Activated naive CD4-positive, alpha-beta T cell treated with anti-CD3 and anti-CD28 coated beads for 36 hours (primary cell): ENCODE measurements at regions not wholly inside any gene's neighbourhood (a gene's known extent, or its start where the extent isn't known, plus 50 kb on each side); places are given as distances from the start of the nearest gene placed in this dataset.

Source experiments
- CTCF ChIA-PET: fragments of 350-600 bp; sonication (Branson Sonifier 250); formaldehyde crosslinking; loops from one replicate; lab custom pipeline; 2021; ENCODE audit warnings: antibody characterized with exemption; lab: Charles Lee
- DNase-seq: peaks from one replicate; pipeline ENCODE4 v3.0.0-alpha.2; 2020
- H3K27ac Mint-ChIP-seq: one replicate; pipeline ENCODE4 v1.8.0; 2021; ENCODE audit warnings: mild to moderate bottlenecking, mixed read lengths
- H3K27me3 Mint-ChIP-seq: one replicate; pipeline ENCODE4 v1.8.0; 2021; ENCODE audit warnings: low read depth, mixed read lengths
- H3K36me3 Mint-ChIP-seq: one replicate; pipeline ENCODE4 v1.8.0; 2021; ENCODE audit warnings: low read depth, mixed read lengths
- H3K4me1 Mint-ChIP-seq: one replicate; pipeline ENCODE4 v1.8.0; 2021; ENCODE audit warnings: low read depth, mixed read lengths
- H3K4me3 Mint-ChIP-seq: one replicate; pipeline ENCODE4 v1.8.0; 2021; ENCODE audit warnings: mild to moderate bottlenecking, moderate library complexity, mixed read lengths
- H3K9me3 Mint-ChIP-seq: one replicate; pipeline ENCODE4 v1.8.0; 2021; ENCODE audit warnings: mixed read lengths
- intact Hi-C: fragments of 100-400 bp; cut with micrococcal nuclease; formaldehyde crosslinking; loops from one replicate; pipeline ENCODE4 v1.15.1; 2023

GRCh38 chr14:86510491-86510890 lies 980.5 kb downstream of the FLRT2 start:
- H3K4me3 Mint-ChIP-seq, result no peak overlapping the region
- no peaks in the 10 kb centered on the region for H3K27me3 Mint-ChIP-seq
- intact Hi-C loops, result no loop called here
- H3K9me3 Mint-ChIP-seq, result peaks cover 2% of the 10 kb centered on the region
- DNase-seq, result no peak
- CTCF ChIA-PET, result no interaction called here
- H3K36me3 Mint-ChIP-seq, result no peaks in the 10 kb centered on the region
- H3K27ac Mint-ChIP-seq, result no peak overlapping the region
- H3K4me1 Mint-ChIP-seq, result no peaks in the 10 kb centered on the region

GRCh38 chr14:86505808-86506207 lies 975.9 kb downstream of the FLRT2 start:
- CTCF ChIA-PET, result no interaction called here
- H3K27ac Mint-ChIP-seq, result no peak overlapping the region

GRCh38 chr14:86501611-86502010 lies 971.7 kb downstream of the FLRT2 start:
- DNase-seq, result no peak
- Mint-ChIP-seq H3K4me3 (no peak overlapping the region), H3K36me3 (no peaks in the 10 kb centered on the region), H3K27ac (no peak overlapping the region), H3K27me3 (no peaks in the 10 kb centered on the region), H3K9me3 (peaks cover 2% of the 10 kb centered on the region), H3K4me1 (peaks cover 3% of the 10 kb centered on the region)
- CTCF ChIA-PET, result no interaction called here
- intact Hi-C loops, result no loop called here

More at GRCh38 chr14:86505808-86506207, 975.9 kb downstream of the FLRT2 start:
- Mint-ChIP-seq H3K36me3 (no peaks in the 10 kb centered on the region), H3K9me3 (peaks cover 3% of the 10 kb centered on the region), H3K27me3 (no peaks in the 10 kb centered on the region), H3K4me3 (no peak overlapping the region), H3K4me1 (peaks cover 3% of the 10 kb centered on the region)
- intact Hi-C loops, result no loop called here
- no peak for DNase-seq

- DNase-seq, result no peak
- Mint-ChIP-seq H3K4me3 (no peak overlapping the region), H3K27me3 (no peaks in the 10 kb centered on the region), H3K27ac (no peak overlapping the region), H3K9me3 (no peaks in the 10 kb centered on the region), H3K4me1 (no peaks in the 10 kb centered on the region), H3K36me3 (no peaks in the 10 kb centered on the region)
- CTCF ChIA-PET, result no interaction called here
- intact Hi-C loops, result no loop called here
These were observed 961.8 kb downstream of the FLRT2 start for GRCh38 chr14:86491743-86492142.

- H3K27ac Mint-ChIP-seq, result no peak overlapping the region
- no peak overlapping the region for H3K4me3 Mint-ChIP-seq
- H3K4me1 Mint-ChIP-seq, result no peaks in the 10 kb centered on the region
- intact Hi-C loops, result no loop called here
- no peak for DNase-seq
- CTCF ChIA-PET, result no interaction called here
- H3K27me3 Mint-ChIP-seq, result no peaks in the 10 kb centered on the region
- H3K9me3 Mint-ChIP-seq, result peaks cover 4% of the 10 kb centered on the region
- no peaks in the 10 kb centered on the region for H3K36me3 Mint-ChIP-seq
These were observed 951.2 kb downstream of the FLRT2 start for GRCh38 chr14:86481104-86481503.

- peaks cover 3% of the 10 kb centered on the region for H3K9me3 Mint-ChIP-seq
- DNase-seq, result no peak
- no peaks in the 10 kb centered on the region for H3K36me3 Mint-ChIP-seq
- H3K27me3 Mint-ChIP-seq, result no peaks in the 10 kb centered on the region
- H3K27ac Mint-ChIP-seq, result no peak overlapping the region
- intact Hi-C loops, result loop anchor here (5.0 kb wide), 1 partner anchor 438 kb away; no protein-coding TSS in a partner anchor
- no peaks in the 10 kb centered on the region for H3K4me1 Mint-ChIP-seq
- CTCF ChIA-PET, result no interaction called here
- H3K4me3 Mint-ChIP-seq, result no peak overlapping the region
These were observed 934.4 kb downstream of the FLRT2 start for GRCh38 chr14:86464341-86464740.

- Mint-ChIP-seq H3K9me3 (peaks cover 3% of the 10 kb centered on the region), H3K36me3 (no peaks in the 10 kb centered on the region), H3K27me3 (no peaks in the 10 kb centered on the region), H3K4me3 (no peak overlapping the region), H3K4me1 (no peaks in the 10 kb centered on the region), H3K27ac (no peak overlapping the region)
- CTCF ChIA-PET, result no interaction called here
- intact Hi-C loops, result loop anchor here (5.0 kb wide), 1 partner anchor 440 kb away; no protein-coding TSS in a partner anchor
- DNase-seq, result peak; percentile 5
These were observed 932.3 kb downstream of the FLRT2 start for GRCh38 chr14:86462193-86462753.

- intact Hi-C loops, result no loop called here
- peaks cover 3% of the 10 kb centered on the region for H3K9me3 Mint-ChIP-seq
- H3K36me3 Mint-ChIP-seq, result no peaks in the 10 kb centered on the region
- no peaks in the 10 kb centered on the region for H3K4me1 Mint-ChIP-seq
- DNase-seq, result no peak
- H3K27ac Mint-ChIP-seq, result no peak overlapping the region
- CTCF ChIA-PET, result no interaction called here
- no peaks in the 10 kb centered on the region for H3K27me3 Mint-ChIP-seq
- H3K4me3 Mint-ChIP-seq, result no peak overlapping the region
These were observed 927.7 kb downstream of the FLRT2 start for GRCh38 chr14:86457481-86458135.

- Mint-ChIP-seq H3K4me3 (no peak overlapping the region), H3K27ac (no peak overlapping the region), H3K4me1 (no peaks in the 10 kb centered on the region), H3K9me3 (no peaks in the 10 kb centered on the region), H3K27me3 (no peaks in the 10 kb centered on the region), H3K36me3 (no peaks in the 10 kb centered on the region)
- no peak for DNase-seq
- CTCF ChIA-PET, result no interaction called here
- intact Hi-C loops, result no loop called here
These were observed 920.1 kb downstream of the FLRT2 start for GRCh38 chr14:86450085-86450484.

- no peak for DNase-seq
- CTCF ChIA-PET, result no interaction called here
These were observed 912.2 kb downstream of the FLRT2 start for GRCh38 chr14:86442135-86442534.

GRCh38 chr14:86430853-86431252 lies 900.9 kb downstream of the FLRT2 start:
- CTCF ChIA-PET, result no interaction called here
- H3K36me3 Mint-ChIP-seq, result no peaks in the 10 kb centered on the region

More at GRCh38 chr14:86442135-86442534, 912.2 kb downstream of the FLRT2 start:
- Mint-ChIP-seq H3K4me1 (no peaks in the 10 kb centered on the region), H3K9me3 (no peaks in the 10 kb centered on the region), H3K27me3 (no peaks in the 10 kb centered on the region), H3K36me3 (no peaks in the 10 kb centered on the region), H3K4me3 (no peak overlapping the region), H3K27ac (no peak overlapping the region)
- intact Hi-C loops, result no loop called here

GRCh38 chr14:86423214-86423613 lies 893.3 kb downstream of the FLRT2 start:
- Mint-ChIP-seq H3K9me3 (peaks cover 3% of the 10 kb centered on the region), H3K4me3 (no peak overlapping the region), H3K27ac (no peak overlapping the region), H3K27me3 (no peaks in the 10 kb centered on the region), H3K4me1 (no peaks in the 10 kb centered on the region), H3K36me3 (no peaks in the 10 kb centered on the region)
- intact Hi-C loops, result no loop called here
- CTCF ChIA-PET, result no interaction called here
- DNase-seq, result no peak

More at GRCh38 chr14:86430853-86431252, 900.9 kb downstream of the FLRT2 start:
- no peaks in the 10 kb centered on the region for H3K27me3 Mint-ChIP-seq
- H3K4me3 Mint-ChIP-seq, result no peak overlapping the region
- no peaks in the 10 kb centered on the region for H3K4me1 Mint-ChIP-seq
- no peak overlapping the region for H3K27ac Mint-ChIP-seq
- H3K9me3 Mint-ChIP-seq, result no peaks in the 10 kb centered on the region
- intact Hi-C loops, result no loop called here
- no peak for DNase-seq

- Mint-ChIP-seq H3K4me1 (no peaks in the 10 kb centered on the region), H3K4me3 (no peak overlapping the region), H3K9me3 (peaks cover 5% of the 10 kb centered on the region), H3K36me3 (no peaks in the 10 kb centered on the region), H3K27ac (no peak overlapping the region), H3K27me3 (no peaks in the 10 kb centered on the region)
- CTCF ChIA-PET, result no interaction called here
- no peak for DNase-seq
- intact Hi-C loops, result no loop called here
These were observed 890.2 kb downstream of the FLRT2 start for GRCh38 chr14:86420131-86420530.
